ENCODE measurements at regions not wholly inside any gene's neighbourhood (a gene's known extent, or its start where the extent isn't known, plus 50 kb on each side); places are given as distances from the start of the nearest gene placed in this dataset.

- H3K36me3 ChIP-seq (ENCODE audit: control insufficient read depth, insufficient read depth, low read length) = no peaks in the 10 kb centered on the region
- Mint-ChIP-seq H3K27ac (no peak overlapping the region), H3K27me3 (ENCODE audit: insufficient read depth) (no peaks in the 10 kb centered on the region), H3K4me1 (peaks cover 11% of the 10 kb centered on the region), H3K4me3 (no peak overlapping the region), H3K9me3 (peaks cover 6% of the 10 kb centered on the region), H3K36me3 (ENCODE audit: low read depth) (no peaks in the 10 kb centered on the region)
- no peaks in the 10 kb centered on the region for H3K4me1 ChIP-seq (ENCODE audit: control insufficient read depth, insufficient read depth, low read length)
- no peak for DNase-seq
- TF ChIP-seq CTCF (conservative IDR thresholded peaks at IDR 0.05) = no peak
- no peak overlapping the region for H3K9ac ChIP-seq (ENCODE audit: extremely low read depth, low read length, poor library complexity, severe bottlenecking)
- H3K9me3 ChIP-seq (ENCODE audit: control insufficient read depth, low read length) = no peaks in the 10 kb centered on the region
- H3K27ac ChIP-seq (ENCODE audit: low read depth, low read length) = no peak overlapping the region
- no peak overlapping the region for H3K4me3 ChIP-seq (ENCODE audit: low read length)
- H3K27me3 ChIP-seq (ENCODE audit: control insufficient read depth, insufficient read depth, low read length, poor library complexity, severe bottlenecking) = no peaks in the 10 kb centered on the region
Measured at GRCh38 chr5:57818397-57818796, 335.8 kb upstream of the ACTBL2 start.

GRCh38 chr5:57817924-57818323 lies 335.3 kb upstream of the ACTBL2 start:
- TF ChIP-seq CTCF (conservative IDR thresholded peaks at IDR 0.05) = no peak
- H3K27me3 ChIP-seq (ENCODE audit: control insufficient read depth, insufficient read depth, low read length, poor library complexity, severe bottlenecking) = no peaks in the 10 kb centered on the region
- H3K4me1 Mint-ChIP-seq = peaks cover 11% of the 10 kb centered on the region
- H3K27me3 Mint-ChIP-seq (ENCODE audit: insufficient read depth) = no peaks in the 10 kb centered on the region
- no peak overlapping the region for H3K4me3 ChIP-seq (ENCODE audit: low read length)
- WGBS, 2 experiments (ENCODE audit: insufficient coverage in 1 of 2, insufficient read length in 1 of 2) = 91 to 100% methylated on average over 2 to 3 of the region's 3 CpGs
- H3K27ac ChIP-seq (ENCODE audit: low read depth, low read length) = no peak overlapping the region
- no peaks in the 10 kb centered on the region for H3K4me1 ChIP-seq (ENCODE audit: control insufficient read depth, insufficient read depth, low read length)
- no peak for DNase-seq
- no peak overlapping the region for H3K9ac ChIP-seq (ENCODE audit: extremely low read depth, low read length, poor library complexity, severe bottlenecking)
- no peak overlapping the region for H3K27ac Mint-ChIP-seq
- no peaks in the 10 kb centered on the region for H3K9me3 ChIP-seq (ENCODE audit: control insufficient read depth, low read length)
- no peaks in the 10 kb centered on the region for H3K36me3 Mint-ChIP-seq (ENCODE audit: low read depth)
- no peaks in the 10 kb centered on the region for H3K36me3 ChIP-seq (ENCODE audit: control insufficient read depth, insufficient read depth, low read length)
- H3K9me3 Mint-ChIP-seq = peaks cover 6% of the 10 kb centered on the region
- H3K4me3 Mint-ChIP-seq = no peak overlapping the region

GRCh38 chr5:57817001-57817453 lies 334.4 kb upstream of the ACTBL2 start:
- Mint-ChIP-seq H3K4me3 (no peak overlapping the region), H3K36me3 (ENCODE audit: low read depth) (no peaks in the 10 kb centered on the region), H3K4me1 (peaks cover 11% of the 10 kb centered on the region), H3K9me3 (peaks cover 6% of the 10 kb centered on the region), H3K27me3 (ENCODE audit: insufficient read depth) (no peaks in the 10 kb centered on the region), H3K27ac (no peak overlapping the region)
- H3K36me3 ChIP-seq (ENCODE audit: control insufficient read depth, insufficient read depth, low read length) = no peaks in the 10 kb centered on the region
- H3K4me3 ChIP-seq (ENCODE audit: low read length) = no peak overlapping the region
- no peak overlapping the region for H3K27ac ChIP-seq (ENCODE audit: low read depth, low read length)
- no peaks in the 10 kb centered on the region for H3K4me1 ChIP-seq (ENCODE audit: control insufficient read depth, insufficient read depth, low read length)
- no peaks in the 10 kb centered on the region for H3K9me3 ChIP-seq (ENCODE audit: control insufficient read depth, low read length)
- 88 to 93% methylated on average over 1 to 2 of the region's 2 CpGs for WGBS, 2 experiments (ENCODE audit: insufficient coverage in 1 of 2, insufficient read length in 1 of 2)
- no peak overlapping the region for H3K9ac ChIP-seq (ENCODE audit: extremely low read depth, low read length, poor library complexity, severe bottlenecking)
- no peak for TF ChIP-seq CTCF (conservative IDR thresholded peaks at IDR 0.05)
- no peaks in the 10 kb centered on the region for H3K27me3 ChIP-seq (ENCODE audit: control insufficient read depth, insufficient read depth, low read length, poor library complexity, severe bottlenecking)
- DNase-seq = no peak

Data from endodermal cell (in vitro differentiated cells).